Iris pigment epithelial cell (primary cell): ENCODE measurements at regions not wholly inside any gene's neighbourhood (a gene's known extent, or its start where the extent isn't known, plus 50 kb on each side); places are given as distances from the start of the nearest gene placed in this dataset.

Experiments used
- DNase-seq: peaks from one replicate; pipeline ENCODE4 v3.0.0-alpha.2; 2011; ENCODE audit warnings: low read depth

GRCh38 chr15:31554261-31554660 lies 227.6 kb downstream of the KLF13 start:
- peak; percentile 24 for DNase-seq

GRCh38 chr15:31555022-31555421 lies 228.4 kb downstream of the KLF13 start:
- no peak for DNase-seq

GRCh38 chr15:31556494-31557150 lies 230.0 kb downstream of the KLF13 start:
- no peak for DNase-seq

GRCh38 chr15:31557899-31558298 lies 231.3 kb downstream of the KLF13 start:
- no peak for DNase-seq

- DNase-seq, result no peak
Measured at GRCh38 chr15:31558840-31559239, 232.2 kb downstream of the KLF13 start.

- no peak for DNase-seq
Measured at GRCh38 chr15:31559786-31560185, 233.2 kb downstream of the KLF13 start.

GRCh38 chr15:31560643-31561042 lies 234.0 kb downstream of the KLF13 start:
- DNase-seq, result no peak

- DNase-seq, result no peak
Measured at GRCh38 chr15:31561156-31561555, 234.5 kb downstream of the KLF13 start.

- no peak for DNase-seq
Measured at GRCh38 chr15:31563001-31563400, 236.4 kb downstream of the KLF13 start.

- DNase-seq, result no peak
Measured at GRCh38 chr15:31563421-31563820, 236.8 kb downstream of the KLF13 start.

- no peak for DNase-seq
Measured at GRCh38 chr15:31567861-31568260, 241.2 kb downstream of the KLF13 start.

- no peak for DNase-seq
Measured at GRCh38 chr15:31569836-31570235, 243.2 kb downstream of the KLF13 start.

GRCh38 chr15:31570591-31570990 lies 244.0 kb downstream of the KLF13 start:
- no peak for DNase-seq

- DNase-seq, result no peak
Measured at GRCh38 chr15:31571676-31572075, 245.0 kb downstream of the KLF13 start.

GRCh38 chr15:31573759-31574158 lies 247.1 kb downstream of the KLF13 start:
- no peak for DNase-seq

GRCh38 chr15:31574766-31575165 lies 248.1 kb downstream of the KLF13 start:
- no peak for DNase-seq

GRCh38 chr15:31577108-31577507 lies 250.5 kb downstream of the KLF13 start:
- DNase-seq, result no peak

GRCh38 chr15:31579282-31579681 lies 252.6 kb downstream of the KLF13 start:
- DNase-seq, result no peak

GRCh38 chr15:31579976-31580375 lies 253.3 kb downstream of the KLF13 start:
- no peak for DNase-seq

- DNase-seq, result no peak
Measured at GRCh38 chr15:31584195-31584594, 257.6 kb downstream of the KLF13 start.

GRCh38 chr15:31585240-31585639 lies 258.6 kb downstream of the KLF13 start:
- DNase-seq, result no peak

- DNase-seq, result no peak
Measured at GRCh38 chr15:31586841-31587240, 260.2 kb downstream of the KLF13 start.

GRCh38 chr15:31587583-31587982 lies 260.9 kb downstream of the KLF13 start:
- DNase-seq, result no peak

- no peak for DNase-seq
Measured at GRCh38 chr15:31590609-31591008, 264.0 kb downstream of the KLF13 start.

GRCh38 chr15:31591908-31592307 lies 265.3 kb downstream of the KLF13 start:
- DNase-seq, result no peak
